ENCODE measurements at regions not wholly inside any gene's neighbourhood (a gene's known extent, or its start where the extent isn't known, plus 50 kb on each side); places are given as distances from the start of the nearest gene placed in this dataset.

GRCh38 chr7:142511801-142512200 is 237.5 kb upstream of the PRSS1 start:
- H2BK120ac ChIP-seq (ENCODE audit: low read depth, low read length), result no peak overlapping the region
- DNase-seq (no peak), ATAC-seq (ENCODE audit: low read depth) (no peak)
- no peak overlapping the region for H2AK5ac ChIP-seq (ENCODE audit: low read depth, low read length)
- no peak overlapping the region for H3K4me3 ChIP-seq (ENCODE audit: insufficient read depth, low read depth, low read length)
- H4K5ac ChIP-seq (ENCODE audit: low read depth, low read length), result no peak overlapping the region
- no peaks in the 10 kb centered on the region for H3K79me1 ChIP-seq (ENCODE audit: low read depth in 1 of 2, low read length in 2 of 2)
- no peaks in the 10 kb centered on the region for H3K9me3 ChIP-seq (ENCODE audit: control insufficient read depth, insufficient read depth, low read length)
- H3K27me3 ChIP-seq (ENCODE audit: control insufficient read depth, insufficient read depth, low read length), result peaks cover 9% of the 10 kb centered on the region
- ChIA-PET CTCF (no interaction called here), POLR2A (ENCODE audit: unreplicated experiment) (no interaction called here)
- no peak overlapping the region for H2BK15ac ChIP-seq (ENCODE audit: low read depth, low read length)
- no peak overlapping the region for H3K27ac ChIP-seq (ENCODE audit: insufficient read depth, low read length)
- H3K23ac ChIP-seq (ENCODE audit: low read depth, low read length), result no peak overlapping the region
- no peaks in the 10 kb centered on the region for H3K4me1 ChIP-seq (ENCODE audit: control insufficient read depth, insufficient read depth, low read length)
- no peaks in the 10 kb centered on the region for H3K9me1 ChIP-seq (ENCODE audit: insufficient read depth, low read length)
- no peak overlapping the region for H3K18ac ChIP-seq (ENCODE audit: low read depth, low read length)
- no peak overlapping the region for H2BK5ac ChIP-seq (ENCODE audit: low read depth, low read length, poor library complexity, severe bottlenecking)
- no peak overlapping the region for H4K8ac ChIP-seq (ENCODE audit: low read depth in 2 of 2, low read length in 2 of 2)
- no peak overlapping the region for H3K9ac ChIP-seq (ENCODE audit: low read depth, low read length)
- H4K91ac ChIP-seq (ENCODE audit: insufficient read depth, low read depth, low read length), result no peak overlapping the region
- no peak overlapping the region for H2BK20ac ChIP-seq (ENCODE audit: low read depth, low read length)
- no peak overlapping the region for H3K56ac ChIP-seq (ENCODE audit: extremely low read depth, insufficient read depth, low read length)
- no peak overlapping the region for H2AK9ac ChIP-seq (replicated peaks; ENCODE audit: low read depth, low read length, poor library complexity)
- H4K20me1 ChIP-seq (ENCODE audit: insufficient read depth, low read length), result no peaks in the 10 kb centered on the region
- no TSS peak for BruUV-seq (replicated peaks)
- intact Hi-C loops (cut with micrococcal nuclease), result no loop called here
- TF ChIP-seq FOS (IDR thresholded peaks at IDR 0.05; ENCODE audit: low read depth, low read length) (no peak), RAD21 (IDR thresholded peaks at IDR 0.05; ENCODE audit: low read length) (no peak), CHD1 (IDR thresholded peaks at IDR 0.05; ENCODE audit: low read depth, low read length) (no peak), NFE2L2 (IDR thresholded peaks at IDR 0.05; ENCODE audit: low read depth, low read length) (no peak)
- no peak overlapping the region for H3K14ac ChIP-seq (replicated peaks; ENCODE audit: low read depth, low read length)
- dilution Hi-C loops (cut with HindIII; ENCODE audit: low sequenced_read_pairs, unreplicated experiment), result loop anchor here (25.0 kb wide), 1 partner anchor 276 kb away; no protein-coding TSS in a partner anchor
- no peak overlapping the region for H3K4me2 ChIP-seq (ENCODE audit: low read depth, low read length)
- no peak overlapping the region for H2AFZ ChIP-seq (replicated peaks; ENCODE audit: low read length, poor library complexity)
- in situ Hi-C loops (cut with MboI; ENCODE audit: low sequenced_read_pairs), result no loop called here
- H3K4ac ChIP-seq (ENCODE audit: low read depth, low read length), result no peak overlapping the region
- WGBS, 2 experiments (ENCODE audit: extremely low coverage in 2 of 2, insufficient read length in 1 of 2), result 0% methylated on average over 1 of the region's 7 CpGs; no CpG with 5 or more reads in 1 of the 2 experiments
- H3K36me3 ChIP-seq (ENCODE audit: control insufficient read depth, insufficient read depth, low read length), result no peaks in the 10 kb centered on the region
